Left ventricle myocardium inferior (tissue), 1 donor: ENCODE measurements at regions not wholly inside any gene's neighbourhood (a gene's known extent, or its start where the extent isn't known, plus 50 kb on each side); places are given as distances from the start of the nearest gene placed in this dataset.

ENCODE experiments used
- DNase-seq: peaks from one replicate; pipeline ENCODE4 v3.0.0-alpha.2; 2020
- H3K27ac ChIP-seq: fragments of 200-600 bp; replicated peaks from 2 replicates; pipeline ENCODE4 v1.8.0; 2021
- H3K27me3 ChIP-seq: fragments of 200-600 bp; 2 replicates; pipeline ENCODE4 v1.8.0; 2021; ENCODE audit warnings: low read depth
- H3K36me3 ChIP-seq: fragments of 200-600 bp; 2 replicates; pipeline ENCODE4 v1.8.0; 2021
- H3K4me1 ChIP-seq: fragments of 200-600 bp; 2 replicates; pipeline ENCODE4 v1.8.0; 2021
- H3K4me3 ChIP-seq: fragments of 200-600 bp; 2 replicates; pipeline ENCODE4 v1.8.0; 2021; ENCODE audit warnings: mild to moderate bottlenecking, moderate library complexity
- H3K9me3 ChIP-seq: fragments of 200-600 bp; replicated peaks from 2 replicates; pipeline ENCODE4 v1.8.0; 2021
- intact Hi-C: fragments of 100-400 bp; cut with micrococcal nuclease; formaldehyde crosslinking; loops from one replicate; pipeline ENCODE4 v1.11.0; 2022
- TF ChIP-seq, protein P1 (sequence below): fragments of 200-600 bp; IDR thresholded peaks from 2 replicates; pipeline ENCODE4 v1.8.0; 2021; ENCODE audit warnings: antibody characterized with exemption, mild to moderate bottlenecking, borderline replicate concordance
- donor health status: DM: no; HTN: yes; CAD: no; lungs with severe emphysema.

DNA sequence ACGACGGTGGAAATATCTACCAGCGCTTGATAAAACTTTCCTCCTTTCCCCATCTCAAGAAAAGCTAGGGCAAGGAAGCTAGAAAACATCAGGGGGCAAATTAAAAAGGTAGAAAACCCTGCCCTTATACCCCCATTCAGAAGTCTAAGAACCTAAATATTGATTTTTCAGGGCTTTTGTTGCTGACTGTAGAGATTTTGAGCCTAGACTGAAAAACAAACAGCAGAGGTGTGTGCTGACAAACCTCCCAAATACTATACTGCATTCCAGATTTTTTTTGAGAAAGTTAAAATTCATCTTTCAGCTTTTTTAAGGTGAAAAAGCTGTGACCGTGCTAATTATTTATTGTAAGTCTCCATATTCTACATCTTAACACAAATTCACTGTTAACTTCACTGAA, 478.3 kb upstream of the SOX5 start:
- no peak overlapping the region for H3K4me3 ChIP-seq
- intact Hi-C loops: no loop called here
- no peak for DNase-seq
- no peaks in the 10 kb centered on the region for H3K36me3 ChIP-seq
- H3K9me3 ChIP-seq: no peaks in the 10 kb centered on the region
- H3K27me3 ChIP-seq: no peaks in the 10 kb centered on the region
- TF ChIP-seq, protein P1, sequence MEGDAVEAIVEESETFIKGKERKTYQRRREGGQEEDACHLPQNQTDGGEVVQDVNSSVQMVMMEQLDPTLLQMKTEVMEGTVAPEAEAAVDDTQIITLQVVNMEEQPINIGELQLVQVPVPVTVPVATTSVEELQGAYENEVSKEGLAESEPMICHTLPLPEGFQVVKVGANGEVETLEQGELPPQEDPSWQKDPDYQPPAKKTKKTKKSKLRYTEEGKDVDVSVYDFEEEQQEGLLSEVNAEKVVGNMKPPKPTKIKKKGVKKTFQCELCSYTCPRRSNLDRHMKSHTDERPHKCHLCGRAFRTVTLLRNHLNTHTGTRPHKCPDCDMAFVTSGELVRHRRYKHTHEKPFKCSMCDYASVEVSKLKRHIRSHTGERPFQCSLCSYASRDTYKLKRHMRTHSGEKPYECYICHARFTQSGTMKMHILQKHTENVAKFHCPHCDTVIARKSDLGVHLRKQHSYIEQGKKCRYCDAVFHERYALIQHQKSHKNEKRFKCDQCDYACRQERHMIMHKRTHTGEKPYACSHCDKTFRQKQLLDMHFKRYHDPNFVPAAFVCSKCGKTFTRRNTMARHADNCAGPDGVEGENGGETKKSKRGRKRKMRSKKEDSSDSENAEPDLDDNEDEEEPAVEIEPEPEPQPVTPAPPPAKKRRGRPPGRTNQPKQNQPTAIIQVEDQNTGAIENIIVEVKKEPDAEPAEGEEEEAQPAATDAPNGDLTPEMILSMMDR: no peak
- H3K4me1 ChIP-seq: no peaks in the 10 kb centered on the region
- no peak overlapping the region for H3K27ac ChIP-seq

DNA sequence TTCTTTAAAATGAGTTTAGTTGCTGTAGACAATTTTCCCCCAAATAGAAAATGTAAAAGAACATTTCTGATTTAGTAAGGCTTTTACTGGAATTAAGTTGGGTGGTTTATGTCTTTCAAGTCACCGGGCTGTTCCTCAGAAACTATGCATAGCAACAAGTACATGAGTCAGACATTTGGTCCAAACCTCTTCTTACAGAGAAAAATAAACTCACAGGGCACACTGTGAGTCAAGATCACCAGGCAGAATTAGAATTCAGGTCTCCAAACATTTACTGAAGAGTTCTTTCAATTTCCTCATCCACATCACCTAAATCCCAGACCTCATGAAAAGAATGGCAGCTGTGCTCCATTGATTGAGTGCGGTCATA, 476.1 kb upstream of the SOX5 start:
- H3K36me3 ChIP-seq: no peaks in the 10 kb centered on the region
- no peak overlapping the region for H3K4me3 ChIP-seq
- DNase-seq: no peak
- H3K4me1 ChIP-seq: no peaks in the 10 kb centered on the region
- intact Hi-C loops: no loop called here
- TF ChIP-seq, protein P1: no peak
- H3K27me3 ChIP-seq: no peaks in the 10 kb centered on the region
- peaks cover 7% of the 10 kb centered on the region for H3K9me3 ChIP-seq
- H3K27ac ChIP-seq: no peak overlapping the region

DNA sequence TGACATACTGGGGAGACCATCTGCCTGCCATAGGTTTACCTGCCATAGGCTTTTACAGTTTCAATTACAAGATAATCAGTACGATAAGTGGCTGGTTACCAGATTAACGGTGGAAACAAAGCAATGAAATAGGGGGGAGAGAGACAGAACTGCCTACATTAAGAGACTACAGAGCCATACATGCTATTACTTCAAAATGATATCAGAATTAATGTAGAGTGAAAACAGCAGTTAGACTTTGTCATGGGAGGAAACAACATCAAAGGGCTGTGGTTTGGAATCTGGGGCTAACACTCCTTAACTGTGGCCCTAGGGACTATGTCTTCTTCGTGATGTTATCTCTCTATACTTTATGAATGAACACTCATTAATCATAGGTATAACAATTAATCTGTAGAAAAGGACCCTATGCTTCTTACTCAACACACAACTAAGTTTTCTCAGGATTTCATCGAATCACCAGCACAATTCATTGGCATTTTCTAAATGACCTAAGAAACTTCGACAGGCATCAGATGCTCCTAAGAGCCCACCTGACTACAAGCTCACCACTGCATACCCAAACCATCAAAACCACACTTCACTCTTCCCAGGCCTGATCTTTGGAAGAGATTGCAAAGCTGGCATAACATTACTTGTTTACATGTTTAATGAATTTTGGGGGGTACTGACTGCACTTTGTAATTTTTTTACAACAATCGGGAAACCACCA, 475.6 kb upstream of the SOX5 start:
- no peak for DNase-seq
- Histone ChIP-seq H3K27ac (no peak overlapping the region), H3K9me3 (peaks cover 9% of the 10 kb centered on the region), H3K36me3 (no peaks in the 10 kb centered on the region), H3K4me3 (no peak overlapping the region), H3K27me3 (no peaks in the 10 kb centered on the region), H3K4me1 (no peaks in the 10 kb centered on the region)
- intact Hi-C loops: no loop called here
- TF ChIP-seq, protein P1: no peak

DNA sequence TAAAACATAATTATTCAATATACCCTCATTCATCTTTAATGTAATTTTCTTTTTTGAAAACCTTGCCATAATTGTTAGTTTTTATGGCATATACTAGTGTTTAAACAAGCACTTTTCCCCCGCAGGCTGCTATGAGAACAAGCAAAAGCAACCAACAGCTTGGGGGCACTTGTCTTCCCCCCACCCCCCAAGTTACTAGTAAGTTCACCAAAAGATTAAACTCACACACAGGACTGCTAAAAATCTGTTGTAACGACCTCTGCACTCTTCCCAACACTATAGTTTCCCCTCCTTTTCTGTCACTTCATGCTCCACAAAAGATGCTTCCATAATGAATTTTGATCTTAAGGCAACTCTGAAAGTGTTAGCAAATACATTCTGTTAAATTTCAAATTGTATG, 474.9 kb upstream of the SOX5 start:
- Histone ChIP-seq H3K27ac (no peak overlapping the region), H3K4me1 (no peaks in the 10 kb centered on the region), H3K36me3 (no peaks in the 10 kb centered on the region), H3K27me3 (no peaks in the 10 kb centered on the region), H3K9me3 (peaks cover 9% of the 10 kb centered on the region), H3K4me3 (no peak overlapping the region)
- intact Hi-C loops: no loop called here
- DNase-seq: no peak
- TF ChIP-seq, protein P1: no peak

DNA sequence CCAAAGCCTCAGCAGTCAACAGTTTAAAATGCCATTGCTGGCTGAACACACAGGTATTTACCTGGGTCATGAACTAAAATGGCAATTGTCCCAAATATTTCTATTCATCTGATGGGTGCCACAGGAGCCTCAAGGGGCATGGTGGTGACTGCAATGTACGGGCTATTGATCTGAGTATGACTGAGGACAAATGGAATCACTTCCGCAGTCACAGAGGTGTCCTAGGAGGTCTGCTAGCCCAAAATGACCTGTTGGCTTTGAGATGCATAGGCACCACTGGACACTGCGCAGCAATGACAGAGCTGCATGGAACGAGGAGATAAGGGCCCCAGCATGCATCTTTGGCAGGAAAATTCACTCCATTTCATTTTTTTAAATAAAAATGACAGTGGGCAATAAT, 474.1 kb upstream of the SOX5 start:
- Histone ChIP-seq H3K36me3 (no peaks in the 10 kb centered on the region), H3K27ac (no peak overlapping the region), H3K9me3 (peaks cover 9% of the 10 kb centered on the region), H3K4me3 (no peak overlapping the region), H3K27me3 (no peaks in the 10 kb centered on the region), H3K4me1 (no peaks in the 10 kb centered on the region)
- TF ChIP-seq, protein P1: no peak
- no peak for DNase-seq
- intact Hi-C loops: no loop called here
